GM21717 (cell line): ENCODE measurements at regions not wholly inside any gene's neighbourhood (a gene's known extent, or its start where the extent isn't known, plus 50 kb on each side); places are given as distances from the start of the nearest gene placed in this dataset.

ENCODE experiments used
- ATAC-seq: cut with Tn5 transposase; IDR thresholded peaks from one replicate; pipeline ENCODE4 v1.9.1; 2021; ENCODE audit warnings: mild to moderate bottlenecking, moderate library complexity; ENCODE audit not compliant: unreplicated experiment

- ATAC-seq, result no peak
Observed at GRCh38 chr5:124997186-124997893, 250.9 kb upstream of the ZNF608 start.

GRCh38 chr5:124998520-124998919 is 252.1 kb upstream of the ZNF608 start:
- no peak for ATAC-seq

GRCh38 chr5:125002727-125003598 is 256.5 kb upstream of the ZNF608 start:
- no peak for ATAC-seq

GRCh38 chr5:125004009-125004408 is 257.6 kb upstream of the ZNF608 start:
- no peak for ATAC-seq

GRCh38 chr5:125005266-125005665 is 258.8 kb upstream of the ZNF608 start:
- no peak for ATAC-seq

- ATAC-seq, result peak; percentile 67
Observed at GRCh38 chr5:125006011-125006685, 259.7 kb upstream of the ZNF608 start.

- ATAC-seq, result no peak
Observed at GRCh38 chr5:125010356-125010755, 263.9 kb upstream of the ZNF608 start.

- peak; percentile 43 for ATAC-seq
Observed at GRCh38 chr5:125011014-125011413, 264.6 kb upstream of the ZNF608 start.

- no peak for ATAC-seq
Observed at GRCh38 chr5:125011419-125011818, 265.0 kb upstream of the ZNF608 start.

- no peak for ATAC-seq
Observed at GRCh38 chr5:125011947-125012346, 265.5 kb upstream of the ZNF608 start.

- no peak for ATAC-seq
Observed at GRCh38 chr5:125012727-125013451, 266.4 kb upstream of the ZNF608 start.

- ATAC-seq, result no peak
Observed at GRCh38 chr5:125014202-125014601, 267.8 kb upstream of the ZNF608 start.

- no peak for ATAC-seq
Observed at GRCh38 chr5:125017796-125018195, 271.4 kb upstream of the ZNF608 start.

GRCh38 chr5:125023673-125024072 is 277.2 kb upstream of the ZNF608 start:
- ATAC-seq, result no peak

GRCh38 chr5:125026867-125027731 is 280.7 kb upstream of the ZNF608 start:
- ATAC-seq, result no peak

GRCh38 chr5:125032286-125032685 is 285.8 kb upstream of the ZNF608 start:
- ATAC-seq, result no peak

- no peak for ATAC-seq
Observed at GRCh38 chr5:125033602-125034001, 287.2 kb upstream of the ZNF608 start.

GRCh38 chr5:125034331-125034730 is 287.9 kb upstream of the ZNF608 start:
- no peak for ATAC-seq

GRCh38 chr5:125036494-125036893 is 290.1 kb upstream of the ZNF608 start:
- ATAC-seq, result no peak

GRCh38 chr5:125037020-125037419 is 290.6 kb upstream of the ZNF608 start:
- no peak for ATAC-seq
